ENCODE measurements at regions not wholly inside any gene's neighbourhood (a gene's known extent, or its start where the extent isn't known, plus 50 kb on each side); places are given as distances from the start of the nearest gene placed in this dataset.

DNA sequence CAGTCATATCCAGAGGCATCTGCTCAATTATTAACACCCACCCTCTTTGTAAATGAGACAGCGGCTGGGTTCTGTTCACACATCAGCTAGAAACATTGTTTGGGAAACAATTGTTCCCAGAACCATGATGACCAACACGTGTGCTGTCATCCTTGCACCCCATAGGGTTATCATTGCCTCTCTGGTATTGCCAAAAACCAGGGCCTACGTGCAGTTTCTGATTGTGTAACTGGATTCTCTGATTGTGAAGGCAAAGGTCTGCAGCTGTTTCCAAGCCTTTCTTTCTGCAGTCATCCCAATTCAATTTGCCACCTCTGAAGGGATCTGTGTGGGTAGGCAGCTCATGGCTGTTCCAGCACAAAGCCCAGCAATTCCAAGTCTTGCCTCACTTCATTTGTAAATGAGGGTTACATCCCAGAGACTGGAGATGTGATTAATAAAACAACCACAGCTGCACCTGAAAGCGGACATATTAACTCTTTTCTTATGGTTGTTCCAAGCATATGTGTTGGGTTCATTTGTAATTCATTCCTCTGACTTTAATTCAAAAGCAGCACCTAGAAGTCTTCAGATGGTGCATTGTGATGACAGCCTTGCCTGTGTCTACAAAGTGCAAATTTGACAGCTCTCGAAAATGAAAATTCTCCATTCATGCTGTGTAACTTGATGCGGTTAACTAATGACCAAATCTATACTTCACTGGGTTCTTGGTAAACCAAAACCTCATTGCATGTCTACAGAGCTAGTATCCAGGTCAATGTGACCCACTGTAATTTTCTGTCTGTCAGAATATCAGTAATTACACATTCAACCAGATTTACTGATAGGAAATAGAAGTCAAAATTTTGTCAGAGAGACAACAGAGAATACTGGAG, 66.6 kb downstream of the YIPF5 start:
- H3K23ac ChIP-seq (ENCODE audit: insufficient read length, low read depth, low read length): no peak overlapping the region
- no peak overlapping the region for H2AK5ac ChIP-seq (ENCODE audit: insufficient read length, low read length)
- no peak overlapping the region for H3K27ac ChIP-seq (ENCODE audit: insufficient read length, low read depth, low read length)
- no peak overlapping the region for H3K56ac ChIP-seq (ENCODE audit: insufficient read length, low read depth, low read length)
- no peak overlapping the region for H3K9ac ChIP-seq (ENCODE audit: extremely low read depth, insufficient read length, low read length)
- H4K8ac ChIP-seq (replicated peaks; ENCODE audit: insufficient read length, low read depth, low read length): no peak overlapping the region
- no peak overlapping the region for H3T11ph ChIP-seq (ENCODE audit: low read length)
- H3K4me2 ChIP-seq (ENCODE audit: insufficient read depth, insufficient read length, low read length): no peak overlapping the region
- no peak overlapping the region for H3K4ac ChIP-seq (ENCODE audit: low read depth, low read length)
- no peaks in the 10 kb centered on the region for H3K36me3 Mint-ChIP-seq (ENCODE audit: insufficient read depth in 1 of 3, low read depth in 3 of 3)
- H3K27ac Mint-ChIP-seq: peak overlapping the region in 1 of 3 experiments; percentile 48; a peak in 1 of 7 replicates
- H2BK5ac ChIP-seq (ENCODE audit: insufficient read length, low read length): no peak overlapping the region
- H3K18ac ChIP-seq (ENCODE audit: insufficient read length, low read depth, low read length): no peak overlapping the region
- H3K4me1 Mint-ChIP-seq: peaks cover 4 to 13% of the 10 kb centered on the region in 2 experiments; a peak in 3 of 4 replicates
- no peak overlapping the region for H2BK12ac ChIP-seq (ENCODE audit: insufficient read length, low read depth, low read length)
- TF ChIP-seq, protein P1, sequence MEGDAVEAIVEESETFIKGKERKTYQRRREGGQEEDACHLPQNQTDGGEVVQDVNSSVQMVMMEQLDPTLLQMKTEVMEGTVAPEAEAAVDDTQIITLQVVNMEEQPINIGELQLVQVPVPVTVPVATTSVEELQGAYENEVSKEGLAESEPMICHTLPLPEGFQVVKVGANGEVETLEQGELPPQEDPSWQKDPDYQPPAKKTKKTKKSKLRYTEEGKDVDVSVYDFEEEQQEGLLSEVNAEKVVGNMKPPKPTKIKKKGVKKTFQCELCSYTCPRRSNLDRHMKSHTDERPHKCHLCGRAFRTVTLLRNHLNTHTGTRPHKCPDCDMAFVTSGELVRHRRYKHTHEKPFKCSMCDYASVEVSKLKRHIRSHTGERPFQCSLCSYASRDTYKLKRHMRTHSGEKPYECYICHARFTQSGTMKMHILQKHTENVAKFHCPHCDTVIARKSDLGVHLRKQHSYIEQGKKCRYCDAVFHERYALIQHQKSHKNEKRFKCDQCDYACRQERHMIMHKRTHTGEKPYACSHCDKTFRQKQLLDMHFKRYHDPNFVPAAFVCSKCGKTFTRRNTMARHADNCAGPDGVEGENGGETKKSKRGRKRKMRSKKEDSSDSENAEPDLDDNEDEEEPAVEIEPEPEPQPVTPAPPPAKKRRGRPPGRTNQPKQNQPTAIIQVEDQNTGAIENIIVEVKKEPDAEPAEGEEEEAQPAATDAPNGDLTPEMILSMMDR (conservative IDR thresholded peaks at IDR 0.05): no peak
- no CpG with 5 or more reads among the region's 6 CpGs for WGBS (ENCODE audit: extremely low coverage, insufficient read length, low lambda C conversion rate)
- no peaks in the 10 kb centered on the region for H3K9me3 ChIP-seq (ENCODE audit: control insufficient read depth, low read depth, low read length)
- no peaks in the 10 kb centered on the region; the same call in 1 of the 2 replicates for H3K27me3 Mint-ChIP-seq (ENCODE audit: low read depth)
- H2BK120ac ChIP-seq (ENCODE audit: low read depth, low read length, poor library complexity, severe bottlenecking): no peak overlapping the region
- DNase-seq: no peak
- H4K91ac ChIP-seq (ENCODE audit: insufficient read length, low read depth, low read length): no peak overlapping the region
- no peak overlapping the region for H4K5ac ChIP-seq (ENCODE audit: insufficient read length, low read depth, low read length)
- H3K79me2 ChIP-seq (ENCODE audit: insufficient read depth, low read length): no peaks in the 10 kb centered on the region
- no peaks in the 10 kb centered on the region for H4K20me1 ChIP-seq (ENCODE audit: control insufficient read depth, insufficient read depth, insufficient read length)
- H2AFZ ChIP-seq (ENCODE audit: low read length): no peak overlapping the region
- no peaks in the 10 kb centered on the region for H3K79me1 ChIP-seq (ENCODE audit: insufficient read depth, low read depth, low read length, poor library complexity, severe bottlenecking)
- no peak overlapping the region for H2BK15ac ChIP-seq (ENCODE audit: low read depth, low read length)
- no peaks in the 10 kb centered on the region for H3K4me1 ChIP-seq (ENCODE audit: insufficient read depth, low read length)
- no peak overlapping the region for H3K14ac ChIP-seq (ENCODE audit: insufficient read depth, low read length)
- no peak overlapping the region for H2BK20ac ChIP-seq (ENCODE audit: low read depth, low read length, poor library complexity, severe bottlenecking)
- H3K4me3 Mint-ChIP-seq: no peak overlapping the region
- H3K23me2 ChIP-seq (ENCODE audit: insufficient read length, low read depth, low read length, poor library complexity, severe bottlenecking): no peaks in the 10 kb centered on the region
- no peaks in the 10 kb centered on the region for H3K27me3 ChIP-seq (ENCODE audit: insufficient read depth, low read length)
- H3K9me3 Mint-ChIP-seq: no peaks in the 10 kb centered on the region
